Suppressor macrophage treated with lipopolysaccharide for 1 hour (primary cell): ENCODE measurements at regions not wholly inside any gene's neighbourhood (a gene's known extent, or its start where the extent isn't known, plus 50 kb on each side); places are given as distances from the start of the nearest gene placed in this dataset.
"Not testable (repeated sequence)": the region's sequence is repeated elsewhere in the genome, so short reads cannot be mapped to it uniquely, and the experiment has no call there.

Experiments used
- DNase-seq, 3 donors: peaks; one replicate each; pipeline ENCODE4 v3.0.0-alpha.2; 2020 to 2022

GRCh38 chr22:25462474-25463346, 101.8 kb upstream of the GRK3 start:
- DNase-seq: peak; percentile 87 to 91 (median 90)

- DNase-seq: not testable (repeated sequence)
These were observed 101.2 kb upstream of the GRK3 start for GRCh38 chr22:25463347-25463628.

- DNase-seq: not testable (repeated sequence)
These were observed 100.1 kb upstream of the GRK3 start for GRCh38 chr22:25464326-25464725.

GRCh38 chr22:25465949-25466348, 98.5 kb upstream of the GRK3 start:
- peak in 2 of 3 donors; percentile 11 to 32 for DNase-seq

- DNase-seq: no peak
These were observed 92.1 kb upstream of the GRK3 start for GRCh38 chr22:25472382-25472781.

GRCh38 chr22:25475257-25476022, 89.0 kb upstream of the GRK3 start:
- DNase-seq: no peak

GRCh38 chr22:25477358-25477757, 87.1 kb upstream of the GRK3 start:
- no peak for DNase-seq

GRCh38 chr22:25478111-25478510, 86.4 kb upstream of the GRK3 start:
- DNase-seq: no peak

GRCh38 chr22:25478528-25478927, 85.9 kb upstream of the GRK3 start:
- DNase-seq: no peak

GRCh38 chr22:25480868-25481267, 83.6 kb upstream of the GRK3 start:
- not testable (repeated sequence) for DNase-seq

- DNase-seq: no peak
These were observed 82.2 kb upstream of the GRK3 start for GRCh38 chr22:25482091-25482760.

GRCh38 chr22:25482868-25483639, 81.4 kb upstream of the GRK3 start:
- no peak for DNase-seq

GRCh38 chr22:25483931-25484330, 80.5 kb upstream of the GRK3 start:
- DNase-seq: no peak

- DNase-seq: peak; percentile 36 to 67 (median 43)
These were observed 79.8 kb upstream of the GRK3 start for GRCh38 chr22:25484521-25485315.

- DNase-seq: no peak
These were observed 78.6 kb upstream of the GRK3 start for GRCh38 chr22:25485626-25486545.

- DNase-seq: no peak
These were observed 77.0 kb upstream of the GRK3 start for GRCh38 chr22:25487508-25487907.

- DNase-seq: peak; percentile 89 to 93 (median 93)
These were observed 76.0 kb upstream of the GRK3 start for GRCh38 chr22:25488244-25489020.

- DNase-seq: no peak
These were observed 74.5 kb upstream of the GRK3 start for GRCh38 chr22:25489947-25490346.

GRCh38 chr22:25490896-25491295, 73.6 kb upstream of the GRK3 start:
- DNase-seq: peak; percentile 48 to 59 (median 53)

GRCh38 chr22:25492162-25492561, 72.3 kb upstream of the GRK3 start:
- no peak for DNase-seq
